H9 (cell line): ENCODE measurements at regions not wholly inside any gene's neighbourhood (a gene's known extent, or its start where the extent isn't known, plus 50 kb on each side); places are given as distances from the start of the nearest gene placed in this dataset.

Experiments
- DNase-seq: peaks from one replicate; pipeline ENCODE4 v3.0.0-alpha.2; 2017
- H2AFZ ChIP-seq: one replicate; pipeline ENCODE4 v1.6.1; 2013; ENCODE audit warnings: mild to moderate bottlenecking, low read length, control low read depth, moderate library complexity
- H2AK5ac ChIP-seq: 2 replicates; pipeline ENCODE4 v1.6.1; 2013; ENCODE audit warnings: low read length, control low read depth, mixed read lengths; ENCODE audit not compliant: insufficient read length
- H2BK120ac ChIP-seq: one replicate; pipeline ENCODE4 v1.6.1; 2013; ENCODE audit warnings: low read depth, mild to moderate bottlenecking, low read length, control low read depth, inconsistent platforms; ENCODE audit not compliant: poor library complexity, severe bottlenecking
- H2BK12ac ChIP-seq: 2 replicates; pipeline ENCODE4 v1.6.1; 2013; ENCODE audit warnings: low read length, control low read depth, mixed read lengths, low read depth; ENCODE audit not compliant: insufficient read length
- H2BK15ac ChIP-seq: 2 replicates; pipeline ENCODE4 v1.6.1; 2013; ENCODE audit warnings: low read depth, low read length, control low read depth
- H2BK20ac ChIP-seq: one replicate; pipeline ENCODE4 v1.6.1; 2013; ENCODE audit warnings: low read depth, mild to moderate bottlenecking, low read length, control low read depth, inconsistent platforms; ENCODE audit not compliant: poor library complexity, severe bottlenecking
- H2BK5ac ChIP-seq: 2 replicates; pipeline ENCODE4 v1.6.1; 2013; ENCODE audit warnings: low read length, control low read depth, mixed read lengths; ENCODE audit not compliant: insufficient read length
- H3K14ac ChIP-seq: 2 replicates; pipeline ENCODE4 v1.6.1; 2013; ENCODE audit warnings: low read length, control low read depth; ENCODE audit not compliant: insufficient read depth
- H3K18ac ChIP-seq: 2 replicates; pipeline ENCODE4 v1.6.1; 2013; ENCODE audit warnings: low read depth, mild to moderate bottlenecking, mixed read lengths, low read length, control low read depth; ENCODE audit not compliant: insufficient read length
- H3K23ac ChIP-seq: 2 replicates; pipeline ENCODE4 v1.6.1; 2013; ENCODE audit warnings: low read length, control low read depth, mixed read lengths, low read depth; ENCODE audit not compliant: insufficient read length
- H3K23me2 ChIP-seq: 2 replicates; pipeline ENCODE4 v1.6.1; 2013; ENCODE audit warnings: low read depth, mild to moderate bottlenecking, mixed read lengths, low read length, control low read depth; ENCODE audit not compliant: insufficient read length, poor library complexity, severe bottlenecking
- H3K27ac ChIP-seq: 2 replicates; pipeline ENCODE4 v1.5.1; 2013; ENCODE audit warnings: low read length, control low read depth, mixed read lengths, low read depth; ENCODE audit not compliant: insufficient read length
- H3K27me3 ChIP-seq: 2 replicates; pipeline ENCODE4 v1.6.1; 2013; ENCODE audit warnings: low read length, control low read depth, inconsistent platforms; ENCODE audit not compliant: insufficient read depth
- H3K4ac ChIP-seq: 2 replicates; pipeline ENCODE4 v1.6.1; 2013; ENCODE audit warnings: low read depth, mild to moderate bottlenecking, control low read depth, inconsistent platforms, low read length, moderate library complexity
- H3K4me1 ChIP-seq: 2 replicates; pipeline ENCODE4 v1.6.1; 2013; ENCODE audit warnings: low read length, control low read depth, inconsistent platforms; ENCODE audit not compliant: insufficient read depth
- H3K4me2 ChIP-seq: 2 replicates; pipeline ENCODE4 v1.6.1; 2013; ENCODE audit warnings: low read length, control low read depth, mixed read lengths; ENCODE audit not compliant: insufficient read length, insufficient read depth
- H3K56ac ChIP-seq: 2 replicates; pipeline ENCODE4 v1.6.1; 2013; ENCODE audit warnings: low read depth, mild to moderate bottlenecking, mixed read lengths, low read length, control low read depth; ENCODE audit not compliant: insufficient read length
- H3K79me1 ChIP-seq: 2 replicates; pipeline ENCODE4 v1.6.1; 2013; ENCODE audit warnings: low read depth, mild to moderate bottlenecking, moderate library complexity, low read length, control low read depth, inconsistent platforms; ENCODE audit not compliant: insufficient read depth, poor library complexity, severe bottlenecking
- H3K79me2 ChIP-seq: 2 replicates; pipeline ENCODE4 v1.6.1; 2013; ENCODE audit warnings: low read length, control low read depth, inconsistent platforms; ENCODE audit not compliant: insufficient read depth
- H3K9ac ChIP-seq: 2 replicates; pipeline ENCODE4 v1.6.1; 2013; ENCODE audit warnings: low read length, control low read depth, mixed read lengths; ENCODE audit not compliant: insufficient read length; ENCODE audit errors: extremely low read depth
- H3K9me3 ChIP-seq: one replicate; pipeline ENCODE4 v1.6.1; 2013; ENCODE audit warnings: low read depth, low read length, inconsistent platforms; ENCODE audit not compliant: control insufficient read depth
- H3T11ph ChIP-seq: one replicate; pipeline ENCODE4 v1.6.1; 2013; ENCODE audit warnings: mild to moderate bottlenecking, low read length, control low read depth, inconsistent platforms
- H4K20me1 ChIP-seq: one replicate; pipeline ENCODE4 v1.6.1; 2013; ENCODE audit not compliant: control insufficient read depth, insufficient read length, insufficient read depth
- H4K5ac ChIP-seq: 2 replicates; pipeline ENCODE4 v1.6.1; 2013; ENCODE audit warnings: low read depth, mild to moderate bottlenecking, mixed read lengths, low read length, control low read depth; ENCODE audit not compliant: insufficient read length
- H4K8ac ChIP-seq: replicated peaks from 2 replicates; pipeline ENCODE4 v1.6.1; 2013; ENCODE audit warnings: low read length, control low read depth, mixed read lengths, low read depth; ENCODE audit not compliant: insufficient read length
- H4K91ac ChIP-seq: 2 replicates; pipeline ENCODE4 v1.6.1; 2013; ENCODE audit warnings: low read depth, mild to moderate bottlenecking, moderate library complexity, mixed read lengths, low read length, control low read depth; ENCODE audit not compliant: insufficient read length
- H3K27ac Mint-ChIP-seq, 3 experiments: 2 replicates in 2 of 3; 3 replicates in 1 of 3; pipeline ENCODE4 v1.8.0; 2020 to 2021; ENCODE audit warnings: mixed read lengths in 3 of 3, mild to moderate bottlenecking in 1 of 3, moderate library complexity in 1 of 3
- H3K27me3 Mint-ChIP-seq: 2 replicates; pipeline ENCODE4 v1.8.0; 2021; ENCODE audit warnings: low read depth, mild to moderate bottlenecking, moderate library complexity, mixed read lengths
- H3K36me3 Mint-ChIP-seq, 3 experiments: 2 replicates in 2 of 3; 3 replicates in 1 of 3; pipeline ENCODE4 v1.8.0; 2020 to 2021; ENCODE audit warnings: low read depth in 3 of 3, mixed read lengths in 3 of 3; ENCODE audit not compliant: insufficient read depth in 1 of 3
- H3K4me1 Mint-ChIP-seq, 2 experiments: 2 replicates each; pipeline ENCODE4 v1.8.0; 2020; ENCODE audit warnings: mixed read lengths in 2 of 2
- H3K4me3 Mint-ChIP-seq, 2 experiments: 2 replicates in 1 of 2; 3 replicates in 1 of 2; pipeline ENCODE4 v1.8.0; 2020 to 2021; ENCODE audit warnings: mild to moderate bottlenecking in 2 of 2, mixed read lengths in 2 of 2, moderate library complexity in 1 of 2
- H3K9me3 Mint-ChIP-seq, 2 experiments: 2 replicates in 1 of 2; 3 replicates in 1 of 2; pipeline ENCODE4 v1.8.0; 2020; ENCODE audit warnings: mild to moderate bottlenecking in 2 of 2, mixed read lengths in 2 of 2, moderate library complexity in 1 of 2
- WGBS: extraction: QIAGEN DNeasy Blood & Tissue Kit; methylation state at CpG from one replicate; pipeline ENCODE4 v1.1.7; 2013; ENCODE audit warnings: missing lambda C conversion rate, low lambda C conversion rate, mixed read lengths; ENCODE audit not compliant: insufficient read length; ENCODE audit errors: extremely low coverage; 5-methylcytosine and 5-hydroxymethylcytosine counted together
- TF ChIP-seq, protein P1 (sequence below): fragments of 200-600 bp; sonication (generic); conservative IDR thresholded peaks from 3 replicates; pipeline ENCODE4 v1.8.0; 2021; ENCODE audit warnings: antibody characterized with exemption, mild to moderate bottlenecking

GRCh38 chr4:3353752-3354454 lies 61.1 kb downstream of the RGS12 start:
- no peak overlapping the region for H2BK120ac ChIP-seq
- no peak overlapping the region for H3K23ac ChIP-seq
- no peak overlapping the region for H3K18ac ChIP-seq
- no peaks in the 10 kb centered on the region for H3K79me1 ChIP-seq
- TF ChIP-seq, protein P1, sequence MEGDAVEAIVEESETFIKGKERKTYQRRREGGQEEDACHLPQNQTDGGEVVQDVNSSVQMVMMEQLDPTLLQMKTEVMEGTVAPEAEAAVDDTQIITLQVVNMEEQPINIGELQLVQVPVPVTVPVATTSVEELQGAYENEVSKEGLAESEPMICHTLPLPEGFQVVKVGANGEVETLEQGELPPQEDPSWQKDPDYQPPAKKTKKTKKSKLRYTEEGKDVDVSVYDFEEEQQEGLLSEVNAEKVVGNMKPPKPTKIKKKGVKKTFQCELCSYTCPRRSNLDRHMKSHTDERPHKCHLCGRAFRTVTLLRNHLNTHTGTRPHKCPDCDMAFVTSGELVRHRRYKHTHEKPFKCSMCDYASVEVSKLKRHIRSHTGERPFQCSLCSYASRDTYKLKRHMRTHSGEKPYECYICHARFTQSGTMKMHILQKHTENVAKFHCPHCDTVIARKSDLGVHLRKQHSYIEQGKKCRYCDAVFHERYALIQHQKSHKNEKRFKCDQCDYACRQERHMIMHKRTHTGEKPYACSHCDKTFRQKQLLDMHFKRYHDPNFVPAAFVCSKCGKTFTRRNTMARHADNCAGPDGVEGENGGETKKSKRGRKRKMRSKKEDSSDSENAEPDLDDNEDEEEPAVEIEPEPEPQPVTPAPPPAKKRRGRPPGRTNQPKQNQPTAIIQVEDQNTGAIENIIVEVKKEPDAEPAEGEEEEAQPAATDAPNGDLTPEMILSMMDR: no peak
- peaks cover 4 to 6% of the 10 kb centered on the region in 2 experiments for H3K4me1 Mint-ChIP-seq
- no peak overlapping the region; a peak in 1 of 7 replicates for H3K27ac Mint-ChIP-seq
- H4K91ac ChIP-seq: no peak overlapping the region
- no peak overlapping the region for H4K5ac ChIP-seq
- H3K27me3 Mint-ChIP-seq: no peaks in the 10 kb centered on the region
- H3K4me1 ChIP-seq: no peaks in the 10 kb centered on the region
- H3K27ac ChIP-seq: no peak overlapping the region
- H3K36me3 Mint-ChIP-seq: peaks cover 0 to 8% (median 7%) of the 10 kb centered on the region in 3 experiments; a peak in 5 of 7 replicates
- no peak overlapping the region for H3K56ac ChIP-seq
- no peaks in the 10 kb centered on the region for H3K9me3 ChIP-seq
- no peak overlapping the region for H3K14ac ChIP-seq
- H2BK5ac ChIP-seq: no peak overlapping the region
- no peak overlapping the region for H4K8ac ChIP-seq
- no peak overlapping the region for H3K4ac ChIP-seq
- no peak overlapping the region for H3T11ph ChIP-seq
- no peak overlapping the region for H2BK15ac ChIP-seq
- H3K79me2 ChIP-seq: no peaks in the 10 kb centered on the region
- no peak overlapping the region for H3K9ac ChIP-seq
- no peak for DNase-seq
- no peak overlapping the region for H2BK20ac ChIP-seq
- no peak overlapping the region for H2AFZ ChIP-seq
- WGBS: no CpG with 5 or more reads among the region's 4 CpGs
- no peaks in the 10 kb centered on the region for H3K23me2 ChIP-seq
- H3K4me2 ChIP-seq: no peak overlapping the region
- no peak overlapping the region for H2AK5ac ChIP-seq
- no peak overlapping the region for H2BK12ac ChIP-seq
- H3K4me3 Mint-ChIP-seq: no peak overlapping the region
- H4K20me1 ChIP-seq: no peaks in the 10 kb centered on the region
- H3K27me3 ChIP-seq: no peaks in the 10 kb centered on the region
- peaks cover 4 to 9% of the 10 kb centered on the region in 2 experiments; a peak in 3 of 5 replicates for H3K9me3 Mint-ChIP-seq
